GM23338 (cell line): ENCODE measurements at regions not wholly inside any gene's neighbourhood (a gene's known extent, or its start where the extent isn't known, plus 50 kb on each side); places are given as distances from the start of the nearest gene placed in this dataset.

Experiments used
- ATAC-seq: fragments of 200-7000 bp; cut with Tn5 transposase; 3 replicates; pipeline ENCODE4 v1.9.1; 2020
- DNase-seq: peaks from one replicate; pipeline ENCODE4 v3.0.0-alpha.2; 2015; ENCODE audit warnings: low spot score
- H2AFZ ChIP-seq: fragments of 200-600 bp; sonication (generic); 2 replicates; pipeline ENCODE4 v1.8.0; 2016; ENCODE audit warnings: antibody characterized with exemption, mild to moderate bottlenecking, moderate library complexity
- H3F3A ChIP-seq: fragments of 200-600 bp; sonication (generic); replicated peaks from 2 replicates; pipeline ENCODE4 v1.8.0; 2017; ENCODE audit warnings: antibody characterized with exemption, mixed run types, low read depth
- H3K27ac ChIP-seq: fragments of 200-600 bp; sonication (generic); 2 replicates; pipeline ENCODE4 v1.6.1; 2016; ENCODE audit warnings: low read depth
- H3K27me3 ChIP-seq: fragments of 200-600 bp; sonication (generic); 2 replicates; pipeline ENCODE4 v1.8.0; 2016; ENCODE audit warnings: mild to moderate bottlenecking, mixed run types, moderate library complexity; ENCODE audit not compliant: insufficient read depth
- H3K36me3 ChIP-seq: fragments of 200-600 bp; sonication (generic); 2 replicates; pipeline ENCODE4 v1.8.0; 2016; ENCODE audit warnings: mild to moderate bottlenecking; ENCODE audit not compliant: insufficient read depth
- H3K4me1 ChIP-seq: fragments of 200-600 bp; sonication (generic); 2 replicates; pipeline ENCODE4 v1.8.0; 2016; ENCODE audit warnings: mild to moderate bottlenecking, moderate library complexity; ENCODE audit not compliant: insufficient read depth
- H3K4me2 ChIP-seq: fragments of 200-600 bp; sonication (generic); 2 replicates; pipeline ENCODE4 v1.7.1; 2017; ENCODE audit warnings: mixed run types
- H3K4me3 ChIP-seq: fragments of 200-600 bp; sonication (generic); 2 replicates; pipeline ENCODE4 v1.6.1; 2016; ENCODE audit warnings: mixed run types
- H3K79me2 ChIP-seq: fragments of 200-600 bp; sonication (generic); replicated peaks from 2 replicates; pipeline ENCODE4 v1.8.0; 2017; ENCODE audit warnings: mild to moderate bottlenecking; ENCODE audit not compliant: insufficient read depth
- H3K9me2 ChIP-seq: fragments of 200-600 bp; sonication (generic); 2 replicates; pipeline ENCODE4 v1.8.0; 2017; ENCODE audit not compliant: insufficient read depth
- H4K20me1 ChIP-seq: fragments of 200-600 bp; sonication (generic); replicated peaks from 2 replicates; pipeline ENCODE4 v1.8.0; 2017; ENCODE audit warnings: mild to moderate bottlenecking; ENCODE audit not compliant: insufficient read depth
- H3K27ac Mint-ChIP-seq: 2 replicates; pipeline ENCODE4 v1.8.0; 2020; ENCODE audit warnings: inconsistent platforms, mild to moderate bottlenecking, moderate library complexity, mixed read lengths
- H3K27me3 Mint-ChIP-seq: 3 replicates; pipeline ENCODE4 v1.8.0; 2022; ENCODE audit warnings: low read depth, mild to moderate bottlenecking, moderate library complexity, mixed read lengths, inconsistent platforms; ENCODE audit not compliant: insufficient read depth, poor library complexity
- H3K36me3 Mint-ChIP-seq: 3 replicates; pipeline ENCODE4 v1.8.0; 2021; ENCODE audit warnings: low read depth, mild to moderate bottlenecking, inconsistent platforms, moderate library complexity, mixed read lengths
- H3K4me1 Mint-ChIP-seq: 3 replicates; pipeline ENCODE4 v1.8.0; 2020; ENCODE audit warnings: mild to moderate bottlenecking, inconsistent platforms, mixed read lengths
- H3K4me3 Mint-ChIP-seq: 3 replicates; pipeline ENCODE4 v1.8.0; 2021; ENCODE audit warnings: moderate library complexity, mild to moderate bottlenecking, inconsistent platforms, mixed read lengths
- H3K9me3 Mint-ChIP-seq: 3 replicates; pipeline ENCODE4 v1.8.0; 2020; ENCODE audit warnings: moderate library complexity, mild to moderate bottlenecking, inconsistent platforms, mixed read lengths
- CREB1 ChIP-seq: fragments of 250-450 bp; sonication (Bioruptor Pico); IDR thresholded peaks from 2 replicates; pipeline ENCODE4 v1.5.0; 2020; ENCODE audit warnings: low read depth, mild to moderate bottlenecking, moderate library complexity
- CTCF ChIP-seq, 2 experiments: fragments of 200-600 bp in 1 of 2; sonication (generic) in 1 of 2; conservative IDR thresholded peaks; 2 replicates each; pipeline versions ENCODE4 v1.5.1 to v1.6.1; 2016 to 2017; ENCODE audit warnings: antibody characterized with exemption in 2 of 2, low read depth in 2 of 2, mild to moderate bottlenecking in 2 of 2, moderate library complexity in 1 of 2
- ETS1 ChIP-seq: IDR thresholded peaks from 2 replicates; pipeline ENCODE4 v1.6.1; 2016; ENCODE audit warnings: antibody characterized with exemption
- EZH2 ChIP-seq: fragments of 200-600 bp; sonication (generic); IDR thresholded peaks from one replicate; pipeline ENCODE4 v1.8.0; 2017; ENCODE audit warnings: antibody characterized with exemption, mild to moderate bottlenecking, low read depth; ENCODE audit not compliant: unreplicated experiment
- EZH2phosphoT487 ChIP-seq: fragments of 200-600 bp; sonication (generic); IDR thresholded peaks from one replicate; pipeline ENCODE4 v1.8.1; 2018; ENCODE audit warnings: antibody characterized with exemption; ENCODE audit not compliant: unreplicated experiment
- JUNB ChIP-seq: IDR thresholded peaks from one replicate; pipeline ENCODE4 v1.6.1; 2016; ENCODE audit warnings: antibody characterized with exemption; ENCODE audit not compliant: unreplicated experiment
- NANOG ChIP-seq: IDR thresholded peaks from 2 replicates; pipeline ENCODE4 v1.6.1; 2016; ENCODE audit warnings: antibody characterized with exemption, borderline replicate concordance
- POLR2AphosphoS5 ChIP-seq: IDR thresholded peaks from 2 replicates; pipeline ENCODE4 v1.6.1; 2016; ENCODE audit warnings: antibody characterized with exemption, low read depth
- REST ChIP-seq: IDR thresholded peaks from one replicate; pipeline ENCODE4 v1.6.1; 2018; ENCODE audit warnings: antibody characterized with exemption; ENCODE audit not compliant: unreplicated experiment
- STAT1 ChIP-seq: IDR thresholded peaks from one replicate; pipeline ENCODE4 v1.6.1; 2016; ENCODE audit warnings: antibody characterized with exemption; ENCODE audit not compliant: unreplicated experiment
- ZNF114 ChIP-seq: fragments of 250-450 bp; sonication (Bioruptor Pico); IDR thresholded peaks from 2 replicates; pipeline ENCODE4 v1.5.0; 2020; ENCODE audit warnings: mild to moderate bottlenecking, moderate library complexity
- ZNF331 ChIP-seq: fragments of 250-450 bp; sonication (Bioruptor Pico); IDR thresholded peaks from 2 replicates; pipeline ENCODE4 v1.5.0; 2020; ENCODE audit warnings: low read depth, mild to moderate bottlenecking, moderate library complexity
- ZNF462 ChIP-seq: fragments of 250-450 bp; sonication (Bioruptor Pico); IDR thresholded peaks from 2 replicates; pipeline ENCODE4 v1.5.0; 2020; ENCODE audit warnings: mild to moderate bottlenecking, moderate library complexity

GRCh38 chr17:83146347-83146746, 66.9 kb downstream of the METRNL start (continued):
- TF ChIP-seq ZNF462 (CRISPR knock-in tag) (no peak), EZH2 (no peak)

- Histone ChIP-seq H3F3A (no peaks in the 10 kb centered on the region), H4K20me1 (no peaks in the 10 kb centered on the region), H3K4me2 (no peak overlapping the region), H3K27me3 (no peaks in the 10 kb centered on the region), H3K27ac (no peak overlapping the region), H3K9me2 (no peaks in the 10 kb centered on the region), H3K36me3 (no peaks in the 10 kb centered on the region; the same call in 1 of the 2 replicates), H3K4me1 (peaks cover 8% of the 10 kb centered on the region; the same call in 1 of the 2 replicates), H3K4me3 (no peak overlapping the region), H3K79me2 (no peaks in the 10 kb centered on the region), H2AFZ (no peak overlapping the region)
- ATAC-seq (no peak), DNase-seq (no peak)
- Mint-ChIP-seq H3K4me1 (peaks cover 23% of the 10 kb centered on the region), H3K4me3 (no peak overlapping the region), H3K9me3 (peaks cover 18% of the 10 kb centered on the region), H3K27ac (no peak overlapping the region), H3K36me3 (no peaks in the 10 kb centered on the region; the same call in 2 of the 3 replicates), H3K27me3 (peaks cover 9% of the 10 kb centered on the region)
- TF ChIP-seq STAT1 (no peak), ZNF331 (CRISPR knock-in tag) (no peak), POLR2AphosphoS5 (no peak), ETS1 (no peak), CTCF (conservative IDR thresholded peaks at IDR 0.05; ENCODE audit: low read depth in 2 of 2) (no peak), CREB1 (CRISPR knock-in tag) (no peak), EZH2phosphoT487 (no peak), ZNF114 (CRISPR knock-in tag) (no peak), JUNB (no peak), NANOG (no peak), REST (no peak), EZH2 (no peak)
These were observed 67.9 kb downstream of the METRNL start for GRCh38 chr17:83147280-83147679.
